MCF 10A (cell line): ENCODE measurements at regions not wholly inside any gene's neighbourhood (a gene's known extent, or its start where the extent isn't known, plus 50 kb on each side); places are given as distances from the start of the nearest gene placed in this dataset.

Experiments used
- BruUV-seq: library from RNA; stranded (reverse); fragments of 400-500 nt; replicated peaks from 2 replicates; lab custom pipeline; 2021; lab: Mats Ljungman, UMichigan
- CTCF ChIA-PET: fragments of 300-600 bp; sonication (Branson Sonifier 250); formaldehyde crosslinking; extraction: SDS; loops from one replicate; lab custom pipeline; 2021; ENCODE audit warnings: antibody characterized with exemption, inconsistent platforms; lab: Yijun Ruan, JAX
- POLR2A ChIA-PET: fragments of 300-600, 350-650 bp; sonication (Branson Sonifier 250); formaldehyde crosslinking; extraction: SDS; loops from one replicate; lab custom pipeline; 2020; ENCODE audit warnings: antibody characterized with exemption, inconsistent platforms; lab: Yijun Ruan, JAX
- DNase-seq: peaks from one replicate; pipeline ENCODE4 v3.0.0-alpha.2; 2018; ENCODE audit not compliant: unreplicated experiment
- H3K27ac Mint-ChIP-seq: one replicate; pipeline ENCODE4 v1.8.0; 2022; ENCODE audit warnings: mild to moderate bottlenecking, low read depth, mixed read lengths; ENCODE audit not compliant: unreplicated experiment
- H3K27me3 Mint-ChIP-seq: one replicate; pipeline ENCODE4 v1.8.0; 2022; ENCODE audit warnings: mixed read lengths; ENCODE audit not compliant: insufficient read depth, unreplicated experiment
- H3K36me3 Mint-ChIP-seq: one replicate; pipeline ENCODE4 v1.8.0; 2022; ENCODE audit warnings: mild to moderate bottlenecking, moderate library complexity, mixed read lengths; ENCODE audit not compliant: insufficient read depth, unreplicated experiment
- H3K4me1 Mint-ChIP-seq: one replicate; pipeline ENCODE4 v1.8.0; 2022; ENCODE audit warnings: mixed read lengths; ENCODE audit not compliant: insufficient read depth, unreplicated experiment
- H3K4me3 Mint-ChIP-seq: one replicate; pipeline ENCODE4 v1.8.0; 2022; ENCODE audit warnings: mild to moderate bottlenecking, moderate library complexity, mixed read lengths; ENCODE audit not compliant: unreplicated experiment
- H3K9me3 Mint-ChIP-seq: one replicate; pipeline ENCODE4 v1.8.0; 2022; ENCODE audit warnings: mixed read lengths; ENCODE audit not compliant: unreplicated experiment
- CTCF ChIP-seq: fragments of 200-600 bp; IDR thresholded peaks from one replicate; pipeline ENCODE4 v1.8.0; 2022; ENCODE audit warnings: antibody characterized with exemption, mild to moderate bottlenecking; ENCODE audit not compliant: unreplicated experiment
- intact Hi-C: fragments of 100-400 bp; cut with micrococcal nuclease; formaldehyde crosslinking; loops from 2 replicates; pipeline ENCODE4 v1.14.1; 2022

GRCh38 chr9:99647604-99648003 lies 174.1 kb upstream of the NR4A3 start:
- H3K36me3 Mint-ChIP-seq: peaks cover 5% of the 10 kb centered on the region
- no peaks in the 10 kb centered on the region for H3K4me1 Mint-ChIP-seq
- no peak overlapping the region for H3K27ac Mint-ChIP-seq
- ChIA-PET CTCF (interaction anchor here (0.7 kb wide), 1 partner anchor 1440 kb away, joined by 3 read pairs; no protein-coding TSS in a partner anchor), POLR2A (interaction anchor here (0.6 kb wide), 1 partner anchor 372 kb away, joined by 3 read pairs; no protein-coding TSS in a partner anchor)
- intact Hi-C loops: no loop called here
- H3K27me3 Mint-ChIP-seq: peaks cover 42% of the 10 kb centered on the region
- no peaks in the 10 kb centered on the region for H3K9me3 Mint-ChIP-seq
- DNase-seq: no peak
- no TSS peak for BruUV-seq
- no peak for TF ChIP-seq CTCF
- no peak overlapping the region for H3K4me3 Mint-ChIP-seq

- no peak for TF ChIP-seq CTCF
- Mint-ChIP-seq H3K36me3 (peaks cover 5% of the 10 kb centered on the region), H3K9me3 (no peaks in the 10 kb centered on the region), H3K27ac (no peak overlapping the region), H3K4me1 (no peaks in the 10 kb centered on the region), H3K27me3 (peaks cover 54% of the 10 kb centered on the region), H3K4me3 (no peak overlapping the region)
- BruUV-seq: no TSS peak
- DNase-seq: no peak
- intact Hi-C loops: no loop called here
- ChIA-PET POLR2A (no interaction called here), CTCF (interaction anchor here (0.6 to 1.0 kb wide), 2 partner anchors 40 to 518 kb away, joined by 3 to 4 read pairs; no protein-coding TSS in a partner anchor)
Measured at GRCh38 chr9:99650187-99650874, 171.4 kb upstream of the NR4A3 start.

GRCh38 chr9:99660191-99660636 lies 161.5 kb upstream of the NR4A3 start:
- Mint-ChIP-seq H3K36me3 (no peaks in the 10 kb centered on the region), H3K4me1 (no peaks in the 10 kb centered on the region), H3K4me3 (no peak overlapping the region), H3K27me3 (peaks cover 70% of the 10 kb centered on the region), H3K9me3 (no peaks in the 10 kb centered on the region), H3K27ac (no peak overlapping the region)
- BruUV-seq: no TSS peak
- DNase-seq: no peak
- intact Hi-C loops: no loop called here
- CTCF ChIA-PET: no interaction called here
- no peak for TF ChIP-seq CTCF
- POLR2A ChIA-PET: no interaction called here

- no peak for DNase-seq
- Mint-ChIP-seq H3K27me3 (peaks cover 62% of the 10 kb centered on the region), H3K27ac (no peak overlapping the region), H3K36me3 (no peaks in the 10 kb centered on the region), H3K9me3 (no peaks in the 10 kb centered on the region), H3K4me1 (no peaks in the 10 kb centered on the region), H3K4me3 (no peak overlapping the region)
- CTCF ChIA-PET: no interaction called here
- POLR2A ChIA-PET: no interaction called here
- TF ChIP-seq CTCF: no peak
- no TSS peak for BruUV-seq
- intact Hi-C loops: no loop called here
Measured at GRCh38 chr9:99663297-99663696, 158.4 kb upstream of the NR4A3 start.
